ENCODE measurements at regions not wholly inside any gene's neighbourhood (a gene's known extent, or its start where the extent isn't known, plus 50 kb on each side); places are given as distances from the start of the nearest gene placed in this dataset.
"Not testable (repeated sequence)": the region's sequence is repeated elsewhere in the genome, so short reads cannot be mapped to it uniquely, and the experiment has no call there.

GRCh38 chr10:84599254-84599653, 270.9 kb downstream of the CCSER2 start:
- TF ChIP-seq CTCF (IDR thresholded peaks at IDR 0.05; ENCODE audit: insufficient read depth, low read length, severe bottlenecking) = no peak
- H3K36me3 ChIP-seq (ENCODE audit: control insufficient read depth, insufficient read depth, low read length) = no peaks in the 10 kb centered on the region
- no peaks in the 10 kb centered on the region for H3K27me3 ChIP-seq (ENCODE audit: control insufficient read depth, insufficient read depth, low read length)
- no peak overlapping the region for H3K4me3 ChIP-seq (ENCODE audit: low read depth, low read length)
- DNase-seq (ENCODE audit: low read depth) (no peak), FAIRE-seq (no peak)

GRCh38 chr10:84600947-84601346, 272.6 kb downstream of the CCSER2 start:
- no peak overlapping the region for H3K4me3 ChIP-seq (ENCODE audit: low read depth, low read length)
- no peak for TF ChIP-seq CTCF (IDR thresholded peaks at IDR 0.05; ENCODE audit: insufficient read depth, low read length, severe bottlenecking)
- no peaks in the 10 kb centered on the region for H3K27me3 ChIP-seq (ENCODE audit: control insufficient read depth, insufficient read depth, low read length)
- FAIRE-seq (no peak), DNase-seq (ENCODE audit: low read depth) (no peak)
- H3K36me3 ChIP-seq (ENCODE audit: control insufficient read depth, insufficient read depth, low read length) = no peaks in the 10 kb centered on the region

- H3K4me3 ChIP-seq (ENCODE audit: low read depth, low read length); H3K27me3 ChIP-seq (ENCODE audit: control insufficient read depth, insufficient read depth, low read length); FAIRE-seq; H3K36me3 ChIP-seq (ENCODE audit: control insufficient read depth, insufficient read depth, low read length); DNase-seq (ENCODE audit: low read depth): not testable (repeated sequence)
Observed at GRCh38 chr10:84602543-84602942, 274.2 kb downstream of the CCSER2 start.

GRCh38 chr10:84603971-84604370, 275.6 kb downstream of the CCSER2 start:
- H3K27me3 ChIP-seq (ENCODE audit: control insufficient read depth, insufficient read depth, low read length) = no peaks in the 10 kb centered on the region
- DNase-seq (ENCODE audit: low read depth) = no peak
- H3K4me3 ChIP-seq (ENCODE audit: low read depth, low read length) = no peak overlapping the region
- TF ChIP-seq CTCF (IDR thresholded peaks at IDR 0.05; ENCODE audit: insufficient read depth, low read length, severe bottlenecking) = no peak
- no peaks in the 10 kb centered on the region for H3K36me3 ChIP-seq (ENCODE audit: control insufficient read depth, insufficient read depth, low read length)
- no peak for FAIRE-seq

- no peak overlapping the region for H3K4me3 ChIP-seq (ENCODE audit: low read depth, low read length)
- H3K27me3 ChIP-seq (ENCODE audit: control insufficient read depth, insufficient read depth, low read length) = no peaks in the 10 kb centered on the region
- FAIRE-seq (no peak), DNase-seq (ENCODE audit: low read depth) (peak; percentile 71)
- no peaks in the 10 kb centered on the region for H3K36me3 ChIP-seq (ENCODE audit: control insufficient read depth, insufficient read depth, low read length)
- no peak for TF ChIP-seq CTCF (IDR thresholded peaks at IDR 0.05; ENCODE audit: insufficient read depth, low read length, severe bottlenecking)
Observed at GRCh38 chr10:84605802-84606201, 277.4 kb downstream of the CCSER2 start.

GRCh38 chr10:84606428-84606827, 278.0 kb downstream of the CCSER2 start:
- FAIRE-seq = no peak
- DNase-seq (ENCODE audit: low read depth) = no peak
- H3K36me3 ChIP-seq (ENCODE audit: control insufficient read depth, insufficient read depth, low read length) = no peaks in the 10 kb centered on the region
- H3K4me3 ChIP-seq (ENCODE audit: low read depth, low read length) = no peak overlapping the region
- no peak for TF ChIP-seq CTCF (IDR thresholded peaks at IDR 0.05; ENCODE audit: insufficient read depth, low read length, severe bottlenecking)
- H3K27me3 ChIP-seq (ENCODE audit: control insufficient read depth, insufficient read depth, low read length) = no peaks in the 10 kb centered on the region

All from bronchial epithelial cell (primary cell).